ENCODE measurements at regions not wholly inside any gene's neighbourhood (a gene's known extent, or its start where the extent isn't known, plus 50 kb on each side); places are given as distances from the start of the nearest gene placed in this dataset.

- no peak overlapping the region for H3K4me3 ChIP-seq (ENCODE audit: insufficient read depth, low read depth, low read length)
- H3K36me3 ChIP-seq (replicated peaks; ENCODE audit: control insufficient read depth, insufficient read depth, low read length): no peaks in the 10 kb centered on the region
- no peak for DNase-seq
- H3K27me3 ChIP-seq (ENCODE audit: control insufficient read depth, insufficient read depth, low read length): no peaks in the 10 kb centered on the region
Observed at GRCh38 chr4:180430283-180430682, 1812.9 kb upstream of the TENM3 start.

DNA sequence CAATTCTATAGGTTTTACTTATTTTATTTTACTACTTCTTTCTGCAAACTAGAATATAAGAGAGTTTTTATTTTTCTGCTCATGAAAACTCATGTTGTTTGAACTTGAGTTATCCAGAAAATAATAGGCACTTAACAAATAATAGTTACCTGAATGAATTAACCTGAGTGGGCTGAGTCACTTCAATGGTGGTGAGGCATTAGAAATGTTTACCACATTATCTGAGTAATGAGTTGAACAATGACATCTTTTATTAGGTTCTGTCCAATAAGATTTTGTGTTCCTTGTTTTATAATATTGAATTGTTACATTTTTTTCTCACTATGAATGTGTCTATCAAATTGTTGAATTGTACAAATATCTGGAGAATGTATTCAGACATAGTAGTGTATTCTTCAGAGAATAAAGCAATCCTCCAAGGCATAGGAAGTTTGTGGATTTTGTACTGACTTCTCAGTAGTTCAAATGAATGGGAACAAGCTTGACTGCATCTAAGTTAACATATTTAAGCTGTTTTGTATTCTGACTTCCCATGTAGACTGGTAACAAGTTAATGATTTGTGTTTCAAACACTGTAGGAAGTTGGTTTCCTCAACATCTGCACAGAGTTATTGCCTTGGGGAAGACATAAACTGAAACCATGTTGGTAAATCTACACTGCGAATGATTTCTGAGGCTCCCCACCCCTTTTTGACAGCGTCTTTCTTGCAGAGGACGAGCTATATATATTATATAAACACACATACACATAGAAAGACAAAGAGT lies 1808.9 kb upstream of the TENM3 start:
- H3K27me3 ChIP-seq (ENCODE audit: control insufficient read depth, insufficient read depth, low read length): no peaks in the 10 kb centered on the region
- H3K4me3 ChIP-seq (ENCODE audit: insufficient read depth, low read depth, low read length): no peak overlapping the region
- no peaks in the 10 kb centered on the region for H3K36me3 ChIP-seq (replicated peaks; ENCODE audit: control insufficient read depth, insufficient read depth, low read length)
- DNase-seq: no peak

DNA sequence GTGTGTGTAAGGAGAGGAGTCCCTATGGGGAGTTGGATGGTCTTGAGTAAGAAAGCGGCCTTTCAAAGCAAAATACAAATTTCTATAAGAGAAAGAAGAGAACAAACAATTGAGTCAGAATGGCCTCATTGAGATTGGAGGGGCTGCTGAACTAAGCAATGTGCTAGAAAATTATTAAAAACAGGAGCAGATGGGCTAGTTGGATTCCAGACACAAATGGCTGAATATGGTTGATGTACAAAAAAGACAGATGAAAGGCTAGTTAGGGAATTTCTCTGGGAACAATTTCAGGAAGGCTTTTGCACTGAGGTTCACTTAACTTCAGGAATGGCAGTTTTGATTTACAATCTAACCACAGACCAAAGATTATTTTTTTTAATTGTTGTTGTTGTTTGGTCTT lies 1806.8 kb upstream of the TENM3 start:
- no peaks in the 10 kb centered on the region for H3K36me3 ChIP-seq (replicated peaks; ENCODE audit: control insufficient read depth, insufficient read depth, low read length)
- H3K4me3 ChIP-seq (ENCODE audit: insufficient read depth, low read depth, low read length): no peak overlapping the region
- no peak for DNase-seq
- no peaks in the 10 kb centered on the region for H3K27me3 ChIP-seq (ENCODE audit: control insufficient read depth, insufficient read depth, low read length)

- Histone ChIP-seq H3K27me3 (ENCODE audit: control insufficient read depth, insufficient read depth, low read length) (no peaks in the 10 kb centered on the region), H3K36me3 (replicated peaks; ENCODE audit: control insufficient read depth, insufficient read depth, low read length) (no peaks in the 10 kb centered on the region)
Observed at GRCh38 chr4:180437601-180438000, 1805.6 kb upstream of the TENM3 start.

DNA sequence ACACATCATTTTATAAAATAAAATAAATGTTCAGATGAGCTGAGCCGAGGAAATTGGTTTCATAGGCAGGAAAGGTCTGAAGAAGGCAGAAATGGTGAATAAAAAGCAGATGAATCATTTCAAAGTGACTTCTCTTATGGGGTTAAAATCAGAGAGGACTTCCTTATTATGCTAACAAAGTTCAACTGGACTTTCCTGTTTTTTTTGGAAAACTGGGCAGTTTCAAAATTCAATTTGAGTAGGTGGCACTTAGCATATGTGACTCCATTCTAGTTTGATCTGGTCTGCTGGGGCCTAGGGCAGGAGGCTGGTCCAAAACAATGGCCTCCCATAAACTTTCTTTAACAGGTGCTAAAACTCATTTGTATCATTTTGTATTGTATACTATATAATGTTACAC lies 1794.9 kb upstream of the TENM3 start:
- H3K27me3 ChIP-seq (ENCODE audit: control insufficient read depth, insufficient read depth, low read length): no peaks in the 10 kb centered on the region
- no peaks in the 10 kb centered on the region for H3K36me3 ChIP-seq (replicated peaks; ENCODE audit: control insufficient read depth, insufficient read depth, low read length)
- no peak for DNase-seq
- no peak overlapping the region for H3K4me3 ChIP-seq (ENCODE audit: insufficient read depth, low read depth, low read length)

More at GRCh38 chr4:180437601-180438000, 1805.6 kb upstream of the TENM3 start:
- DNase-seq: no peak
- no peak overlapping the region for H3K4me3 ChIP-seq (ENCODE audit: insufficient read depth, low read depth, low read length)

DNA sequence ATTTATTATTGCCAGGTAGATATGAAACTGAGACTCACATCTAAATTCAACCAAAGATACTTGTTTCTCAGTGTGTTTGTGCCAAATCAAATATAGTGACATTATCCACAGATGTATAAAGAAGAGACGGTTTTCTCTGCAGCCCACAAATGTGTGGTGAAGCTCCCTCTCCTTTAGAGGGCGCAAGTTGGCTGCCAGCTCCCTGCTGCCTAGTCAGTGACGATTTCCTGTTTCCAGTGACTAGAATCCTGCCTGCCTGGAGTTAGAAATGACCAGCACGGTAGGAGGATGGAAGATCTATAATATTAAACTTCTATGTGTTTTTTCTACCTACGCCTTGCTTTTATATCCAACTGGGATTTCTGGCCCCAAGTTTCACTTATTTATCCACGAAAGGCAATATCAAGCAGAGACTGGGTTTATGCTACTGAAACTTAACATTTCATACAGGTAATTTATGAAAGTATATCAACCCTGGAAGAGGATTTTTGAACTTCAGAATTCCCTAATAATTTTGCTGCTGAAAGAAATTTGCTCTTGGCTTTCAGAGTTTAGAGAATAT lies 1793.7 kb upstream of the TENM3 start:
- no peak overlapping the region for H3K4me3 ChIP-seq (ENCODE audit: insufficient read depth, low read depth, low read length)
- H3K36me3 ChIP-seq (replicated peaks; ENCODE audit: control insufficient read depth, insufficient read depth, low read length): no peaks in the 10 kb centered on the region
- peak; percentile 32 for DNase-seq
- no peaks in the 10 kb centered on the region for H3K27me3 ChIP-seq (ENCODE audit: control insufficient read depth, insufficient read depth, low read length)

DNA sequence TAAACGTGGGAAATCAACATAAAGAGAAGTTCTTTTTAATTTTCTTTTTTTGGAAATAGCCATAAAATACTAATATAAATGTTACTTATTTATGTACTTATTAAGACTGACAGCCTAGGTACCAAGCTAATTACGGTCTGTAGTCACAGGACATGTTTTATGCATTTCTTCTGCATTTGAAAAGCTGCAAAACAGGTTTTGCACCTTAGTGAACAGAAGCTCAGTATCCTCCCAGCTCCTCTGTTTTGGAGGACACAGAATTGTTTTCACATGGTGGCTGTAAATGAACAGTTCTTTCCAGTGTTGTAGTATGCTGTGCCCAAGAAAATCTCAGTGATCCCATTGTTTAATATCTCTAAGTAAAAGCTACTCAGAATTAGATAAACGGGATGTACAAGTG lies 1788.0 kb upstream of the TENM3 start:
- no peak for DNase-seq
- no peaks in the 10 kb centered on the region for H3K36me3 ChIP-seq (replicated peaks; ENCODE audit: control insufficient read depth, insufficient read depth, low read length)
- no peaks in the 10 kb centered on the region for H3K27me3 ChIP-seq (ENCODE audit: control insufficient read depth, insufficient read depth, low read length)
- no peak overlapping the region for H3K4me3 ChIP-seq (ENCODE audit: insufficient read depth, low read depth, low read length)

DNA sequence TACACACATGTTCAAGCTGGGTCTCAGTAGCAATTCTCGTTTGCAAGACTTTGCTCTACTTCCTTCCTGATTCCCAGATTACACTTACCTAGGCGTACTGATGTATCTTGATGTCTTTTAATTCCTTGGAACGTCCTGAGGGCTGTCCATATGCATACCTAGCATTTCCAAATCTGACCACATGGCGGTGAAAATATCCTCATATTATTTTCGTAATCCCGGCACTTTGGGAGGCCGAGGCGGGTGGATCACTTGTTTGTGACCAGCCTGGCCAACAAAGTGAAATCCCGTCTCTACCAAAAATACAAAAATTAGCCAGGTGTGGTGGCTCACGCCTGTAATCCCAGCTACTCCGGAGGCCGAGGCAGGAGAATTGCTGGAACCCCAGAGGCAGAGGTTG lies 1786.3 kb upstream of the TENM3 start:
- H3K27me3 ChIP-seq (ENCODE audit: control insufficient read depth, insufficient read depth, low read length): no peaks in the 10 kb centered on the region
- no peaks in the 10 kb centered on the region for H3K36me3 ChIP-seq (replicated peaks; ENCODE audit: control insufficient read depth, insufficient read depth, low read length)
- no peak for DNase-seq
- H3K4me3 ChIP-seq (ENCODE audit: insufficient read depth, low read depth, low read length): no peak overlapping the region

GRCh38 chr4:180462116-180462515 lies 1781.1 kb upstream of the TENM3 start:
- Histone ChIP-seq H3K4me3 (ENCODE audit: insufficient read depth, low read depth, low read length) (no peak overlapping the region), H3K27me3 (ENCODE audit: control insufficient read depth, insufficient read depth, low read length) (no peaks in the 10 kb centered on the region), H3K36me3 (replicated peaks; ENCODE audit: control insufficient read depth, insufficient read depth, low read length) (no peaks in the 10 kb centered on the region)
- no peak for DNase-seq

GRCh38 chr4:180465364-180465763 lies 1777.8 kb upstream of the TENM3 start:
- no peaks in the 10 kb centered on the region for H3K27me3 ChIP-seq (ENCODE audit: control insufficient read depth, insufficient read depth, low read length)
- DNase-seq: no peak
- H3K4me3 ChIP-seq (ENCODE audit: insufficient read depth, low read depth, low read length): no peak overlapping the region
- no peaks in the 10 kb centered on the region for H3K36me3 ChIP-seq (replicated peaks; ENCODE audit: control insufficient read depth, insufficient read depth, low read length)

- DNase-seq: no peak
- no peak overlapping the region for H3K4me3 ChIP-seq (ENCODE audit: insufficient read depth, low read depth, low read length)
- no peaks in the 10 kb centered on the region for H3K36me3 ChIP-seq (replicated peaks; ENCODE audit: control insufficient read depth, insufficient read depth, low read length)
- no peaks in the 10 kb centered on the region for H3K27me3 ChIP-seq (ENCODE audit: control insufficient read depth, insufficient read depth, low read length)
Observed at GRCh38 chr4:180483036-180483435, 1760.2 kb upstream of the TENM3 start.

- no peak for DNase-seq
- Histone ChIP-seq H3K4me3 (ENCODE audit: insufficient read depth, low read depth, low read length) (no peak overlapping the region), H3K36me3 (replicated peaks; ENCODE audit: control insufficient read depth, insufficient read depth, low read length) (no peaks in the 10 kb centered on the region), H3K27me3 (ENCODE audit: control insufficient read depth, insufficient read depth, low read length) (no peaks in the 10 kb centered on the region)
Observed at GRCh38 chr4:180485407-180485806, 1757.8 kb upstream of the TENM3 start.

DNA sequence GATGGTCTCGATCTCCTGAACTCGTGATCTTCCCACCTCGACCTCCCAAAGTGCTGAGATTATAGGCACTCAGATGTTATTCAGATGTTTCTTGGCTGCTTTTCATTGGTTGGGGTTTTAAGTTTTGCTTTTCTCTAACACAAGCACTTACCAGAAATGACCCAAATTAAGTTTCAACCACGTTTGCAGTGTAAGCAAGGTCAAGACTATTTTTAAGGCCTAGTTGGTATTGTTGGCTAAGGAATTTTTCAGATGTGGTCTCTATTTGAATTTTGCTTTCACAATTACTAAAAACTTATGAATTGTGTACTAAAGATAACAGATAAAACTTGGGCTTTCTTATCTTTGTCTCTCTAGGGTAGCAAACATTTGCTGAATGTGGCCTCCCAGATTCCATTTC lies 1756.9 kb upstream of the TENM3 start:
- no peak for DNase-seq
- Histone ChIP-seq H3K4me3 (ENCODE audit: insufficient read depth, low read depth, low read length) (no peak overlapping the region), H3K36me3 (replicated peaks; ENCODE audit: control insufficient read depth, insufficient read depth, low read length) (no peaks in the 10 kb centered on the region), H3K27me3 (ENCODE audit: control insufficient read depth, insufficient read depth, low read length) (no peaks in the 10 kb centered on the region)

- DNase-seq: no peak
- no peaks in the 10 kb centered on the region for H3K36me3 ChIP-seq (replicated peaks; ENCODE audit: control insufficient read depth, insufficient read depth, low read length)
- no peaks in the 10 kb centered on the region for H3K27me3 ChIP-seq (ENCODE audit: control insufficient read depth, insufficient read depth, low read length)
- no peak overlapping the region for H3K4me3 ChIP-seq (ENCODE audit: insufficient read depth, low read depth, low read length)
Observed at GRCh38 chr4:180489787-180490186, 1753.4 kb upstream of the TENM3 start.

- H3K36me3 ChIP-seq (replicated peaks; ENCODE audit: control insufficient read depth, insufficient read depth, low read length): no peaks in the 10 kb centered on the region
- no peaks in the 10 kb centered on the region for H3K27me3 ChIP-seq (ENCODE audit: control insufficient read depth, insufficient read depth, low read length)
- DNase-seq: no peak
- H3K4me3 ChIP-seq (ENCODE audit: insufficient read depth, low read depth, low read length): no peak overlapping the region
Observed at GRCh38 chr4:180491210-180491609, 1752.0 kb upstream of the TENM3 start.

Measured in H7 (cell line).